ENCODE measurements at regions not wholly inside any gene's neighbourhood (a gene's known extent, or its start where the extent isn't known, plus 50 kb on each side); places are given as distances from the start of the nearest gene placed in this dataset.

DNA sequence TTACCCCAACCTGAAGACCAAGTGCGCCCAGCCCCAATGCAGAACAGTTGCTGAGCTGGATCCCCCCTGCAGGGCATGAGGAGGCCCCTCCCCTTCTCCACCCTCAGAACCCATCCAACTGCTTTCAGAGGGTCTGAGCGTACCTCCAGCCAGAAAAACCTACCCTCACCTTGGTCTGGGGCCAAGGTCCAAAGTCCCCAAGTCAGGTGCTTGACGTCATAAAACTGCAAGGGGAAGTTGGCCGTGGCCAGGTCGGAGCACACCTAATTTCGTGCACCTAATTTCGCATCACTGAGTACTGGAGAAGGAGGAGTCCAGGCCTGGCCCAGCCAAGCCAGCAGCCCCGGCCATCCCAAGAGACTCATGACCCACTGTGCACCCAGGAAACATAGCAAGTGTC lies 289.8 kb downstream of the CTTN start:
- in situ Hi-C loops (cut with MboI; ENCODE audit: low pct_unique_long_range_greater_than_20kb in 2 of 9, low sequenced_read_pairs in 9 of 9, unreplicated experiment in 9 of 9): no loop called here
- H3K4me1 ChIP-seq (replicated peaks in 1 of 2): no peaks in the 10 kb centered on the region
- no peak overlapping the region for H3K4me3 ChIP-seq
- 0 to 100% (median 52%) methylated on average over 1 to 6 of the region's 8 CpGs; no CpG with 5 or more reads in 6 of the 10 experiments for WGBS, 10 experiments
- ATAC-seq (replicated peaks in 6 of 8): no peak
- no peak overlapping the region for H3K27ac ChIP-seq

DNA sequence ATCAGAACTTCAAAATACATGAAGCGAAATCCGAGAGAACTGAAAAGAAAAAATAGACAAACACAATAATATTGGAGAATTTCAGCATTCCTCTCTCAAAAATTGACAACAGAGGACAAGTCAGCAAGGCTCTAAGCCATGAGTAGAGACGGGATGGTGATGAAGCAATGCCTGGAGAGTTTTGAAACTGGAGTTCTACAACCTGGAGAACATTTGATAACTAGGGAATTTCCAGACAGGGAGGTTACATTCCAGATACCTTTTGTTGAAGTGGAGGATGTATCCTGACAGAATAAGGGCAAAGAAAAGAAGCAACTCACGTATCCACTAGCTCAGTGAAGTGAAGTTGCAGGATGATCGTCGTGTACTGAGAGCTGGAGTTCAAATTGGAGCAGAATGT lies 291.4 kb downstream of the CTTN start:
- Histone ChIP-seq H3K4me3 (no peak overlapping the region), H3K27ac (no peak overlapping the region), H3K4me1 (replicated peaks in 1 of 2) (no peaks in the 10 kb centered on the region)
- ATAC-seq (replicated peaks in 6 of 8): no peak
- in situ Hi-C loops (cut with MboI; ENCODE audit: low pct_unique_long_range_greater_than_20kb in 2 of 9, low sequenced_read_pairs in 9 of 9, unreplicated experiment in 9 of 9): no loop called here
- 3 to 83% (median 56%) methylated on average over 3 to 6 of the region's 6 CpGs for WGBS, 10 experiments

DNA sequence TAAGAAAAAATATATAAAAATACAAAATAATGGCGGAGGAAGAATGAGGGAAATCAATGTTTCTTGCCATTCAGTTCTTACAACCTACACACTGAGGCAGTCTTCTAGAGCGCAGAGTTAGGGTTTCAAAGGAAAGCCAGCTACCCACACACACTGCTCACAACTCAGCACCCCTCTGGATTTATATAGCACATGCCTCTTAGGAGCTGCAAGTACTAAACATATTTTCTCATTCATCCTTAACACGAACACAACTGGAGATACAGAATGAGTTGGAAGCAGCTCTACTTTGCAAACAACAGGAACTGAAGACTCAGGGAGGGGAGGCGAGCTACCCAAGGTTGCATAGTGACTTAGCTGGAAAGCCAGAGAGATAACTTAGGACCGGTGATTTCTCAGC lies 293.8 kb downstream of the CTTN start:
- no peaks in the 10 kb centered on the region for H3K4me1 ChIP-seq (replicated peaks in 1 of 2)
- no peak for ATAC-seq (replicated peaks in 6 of 8)
- WGBS, 10 experiments: 10 to 100% (median 88%) methylated on average over 1 to 5 of the region's 5 CpGs
- in situ Hi-C loops (cut with MboI; ENCODE audit: low pct_unique_long_range_greater_than_20kb in 2 of 9, low sequenced_read_pairs in 9 of 9, unreplicated experiment in 9 of 9): no loop called here
- H3K4me3 ChIP-seq: no peak overlapping the region
- H3K27ac ChIP-seq: no peak overlapping the region

DNA sequence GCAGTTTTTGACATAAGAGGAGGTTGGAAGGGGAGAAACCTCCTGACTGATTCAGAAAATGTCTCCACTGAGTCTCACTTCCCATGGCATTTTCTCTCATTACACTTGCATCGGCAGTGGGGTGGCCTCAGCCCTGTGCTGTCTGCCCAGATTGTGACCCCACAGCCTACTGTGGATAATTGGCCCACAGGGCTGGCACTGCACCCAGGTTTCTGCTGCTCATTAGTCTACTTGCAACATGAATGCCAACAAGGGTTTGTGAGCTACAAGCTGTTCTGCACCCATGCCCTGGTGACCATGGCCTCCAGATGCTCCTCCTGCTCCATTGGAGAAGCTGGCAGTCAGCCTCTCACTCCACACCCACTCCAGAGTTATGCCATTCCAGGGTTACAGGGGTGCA lies 296.0 kb downstream of the CTTN start:
- Histone ChIP-seq H3K4me1 (replicated peaks in 1 of 2) (no peaks in the 10 kb centered on the region), H3K27ac (no peak overlapping the region), H3K4me3 (no peak overlapping the region)
- in situ Hi-C loops (cut with MboI; ENCODE audit: low pct_unique_long_range_greater_than_20kb in 2 of 9, low sequenced_read_pairs in 9 of 9, unreplicated experiment in 9 of 9): no loop called here
- WGBS, 10 experiments: 14 to 100% (median 88%) methylated on average over 1 of the region's 1 CpG; no CpG with 5 or more reads in 5 of the 10 experiments
- ATAC-seq (replicated peaks in 6 of 8): no peak

DNA sequence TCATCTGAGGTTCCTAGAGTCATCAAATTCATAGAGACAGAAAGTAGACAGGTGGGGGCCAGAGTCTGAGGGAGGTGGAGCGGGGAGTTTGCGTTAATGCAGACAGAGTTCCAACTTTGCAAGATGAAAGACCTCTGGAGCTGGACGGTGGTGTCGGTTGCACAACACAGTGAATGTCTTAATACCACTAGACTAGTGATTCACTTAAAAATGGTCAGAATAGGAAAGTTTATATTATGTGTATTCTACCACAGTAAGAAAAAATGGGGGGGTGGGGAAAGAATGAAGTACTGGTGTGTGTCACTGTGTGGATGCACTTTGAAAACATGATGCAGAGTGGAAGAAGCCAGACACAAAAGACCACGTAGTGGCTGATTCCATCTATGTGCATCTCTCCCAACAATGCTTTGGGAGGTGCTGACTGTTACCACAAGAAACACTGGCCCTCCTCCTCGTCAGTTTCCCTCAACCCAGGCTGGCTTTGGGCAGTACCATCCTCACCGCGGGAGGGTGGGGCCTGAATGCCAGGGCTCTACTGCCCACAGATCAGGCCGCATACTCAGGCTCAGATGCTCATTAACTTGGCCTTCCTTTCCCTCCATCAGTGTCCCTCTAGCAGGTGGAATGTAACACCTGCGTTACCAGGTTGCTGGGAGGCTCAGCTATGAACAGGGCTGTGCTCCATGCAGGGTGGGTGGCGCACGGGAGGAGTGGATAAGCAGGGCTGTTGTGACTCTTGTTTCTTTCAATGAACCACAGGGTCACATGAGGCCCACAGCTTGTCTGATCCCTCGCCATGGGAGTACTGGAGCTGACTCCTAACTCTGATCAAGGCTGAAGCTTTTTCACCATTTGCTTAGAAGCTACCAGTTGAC lies 297.0 kb downstream of the CTTN start:
- Histone ChIP-seq H3K4me1 (replicated peaks in 1 of 2) (no peaks in the 10 kb centered on the region), H3K4me3 (no peak overlapping the region), H3K27ac (no peak overlapping the region)
- ATAC-seq (replicated peaks in 6 of 8): no peak
- in situ Hi-C loops (cut with MboI; ENCODE audit: low pct_unique_long_range_greater_than_20kb in 2 of 9, low sequenced_read_pairs in 9 of 9, unreplicated experiment in 9 of 9): no loop called here
- WGBS, 10 experiments: 41 to 94% (median 56%) methylated on average over 1 to 6 of the region's 13 CpGs; no CpG with 5 or more reads in 4 of the 10 experiments

DNA sequence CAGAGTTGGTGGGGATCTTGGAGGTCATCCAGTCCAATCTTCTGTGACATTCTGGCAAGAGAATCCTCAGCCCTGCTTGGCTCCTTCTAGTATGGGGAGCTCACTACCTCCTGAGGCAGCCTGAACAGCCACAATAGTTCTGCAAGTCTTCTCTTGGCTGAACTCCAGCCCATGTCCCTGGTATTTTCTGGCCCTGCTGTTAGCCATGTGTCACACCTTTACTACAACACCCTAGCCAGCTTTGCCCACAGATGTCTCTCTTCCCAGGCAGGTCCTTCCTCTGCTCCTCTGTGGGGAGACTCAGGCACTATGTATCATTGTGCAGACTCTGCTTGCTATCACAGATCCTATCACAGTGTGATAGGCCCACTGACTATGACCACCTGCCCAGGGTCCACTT lies 297.7 kb downstream of the CTTN start:
- in situ Hi-C loops (cut with MboI; ENCODE audit: low pct_unique_long_range_greater_than_20kb in 2 of 9, low sequenced_read_pairs in 9 of 9, unreplicated experiment in 9 of 9): no loop called here
- ATAC-seq (replicated peaks in 6 of 8): no peak
- Histone ChIP-seq H3K27ac (no peak overlapping the region), H3K4me3 (no peak overlapping the region), H3K4me1 (replicated peaks in 1 of 2) (no peaks in the 10 kb centered on the region)

DNA sequence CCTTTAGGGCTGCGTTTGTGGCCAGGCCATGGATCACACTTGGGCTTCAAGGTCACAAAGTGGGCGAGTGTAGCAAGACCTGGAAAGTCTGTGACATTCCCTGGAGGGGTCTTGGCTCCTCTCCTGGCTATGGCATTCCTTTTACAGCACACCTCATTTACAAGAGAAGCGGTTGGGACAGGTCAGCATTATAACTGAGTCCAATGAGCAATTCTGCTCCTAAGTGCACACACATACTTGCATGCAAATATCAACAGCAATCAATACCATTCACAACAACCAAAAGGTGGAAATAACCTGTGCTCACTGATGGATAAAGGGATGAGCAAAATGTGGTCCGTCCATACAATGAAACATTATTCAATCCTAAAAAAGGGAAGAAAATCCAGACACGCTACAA lies 298.2 kb downstream of the CTTN start:
- no peak overlapping the region for H3K27ac ChIP-seq
- in situ Hi-C loops (cut with MboI; ENCODE audit: low pct_unique_long_range_greater_than_20kb in 2 of 9, low sequenced_read_pairs in 9 of 9, unreplicated experiment in 9 of 9): no loop called here
- WGBS, 10 experiments: 25 to 100% (median 91%) methylated on average over 1 to 5 of the region's 5 CpGs; no CpG with 5 or more reads in 2 of the 10 experiments
- no peaks in the 10 kb centered on the region for H3K4me1 ChIP-seq (replicated peaks in 1 of 2)
- no peak for ATAC-seq (replicated peaks in 6 of 8)
- H3K4me3 ChIP-seq: no peak overlapping the region

DNA sequence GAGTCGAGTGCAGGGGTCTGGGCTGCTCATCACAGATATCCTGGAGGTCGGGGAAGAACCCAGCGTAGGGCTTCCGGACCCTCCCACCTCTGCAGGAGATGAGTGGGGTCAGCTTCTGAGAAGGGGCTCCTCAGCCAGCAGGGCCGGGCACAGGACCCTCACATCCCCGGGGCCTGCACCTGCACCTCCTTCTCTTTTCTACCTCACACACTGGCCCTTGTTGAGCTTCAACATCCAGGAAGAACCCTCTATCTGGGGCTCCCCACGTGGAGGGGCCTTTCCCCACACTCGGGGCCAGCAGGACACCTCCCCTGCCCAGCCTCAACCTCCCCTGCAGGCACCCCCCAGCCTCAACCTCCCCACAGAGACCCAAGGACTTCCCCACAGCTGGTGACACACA lies 299.4 kb downstream of the CTTN start:
- Histone ChIP-seq H3K4me3 (no peak overlapping the region), H3K4me1 (replicated peaks in 1 of 2) (no peaks in the 10 kb centered on the region), H3K27ac (no peak overlapping the region)
- in situ Hi-C loops (cut with MboI; ENCODE audit: low pct_unique_long_range_greater_than_20kb in 2 of 9, low sequenced_read_pairs in 9 of 9, unreplicated experiment in 9 of 9): no loop called here
- 100% methylated on average over 1 of the region's 8 CpGs; no CpG with 5 or more reads in 9 of the 10 experiments for WGBS, 10 experiments
- ATAC-seq (replicated peaks in 6 of 8): no peak

DNA sequence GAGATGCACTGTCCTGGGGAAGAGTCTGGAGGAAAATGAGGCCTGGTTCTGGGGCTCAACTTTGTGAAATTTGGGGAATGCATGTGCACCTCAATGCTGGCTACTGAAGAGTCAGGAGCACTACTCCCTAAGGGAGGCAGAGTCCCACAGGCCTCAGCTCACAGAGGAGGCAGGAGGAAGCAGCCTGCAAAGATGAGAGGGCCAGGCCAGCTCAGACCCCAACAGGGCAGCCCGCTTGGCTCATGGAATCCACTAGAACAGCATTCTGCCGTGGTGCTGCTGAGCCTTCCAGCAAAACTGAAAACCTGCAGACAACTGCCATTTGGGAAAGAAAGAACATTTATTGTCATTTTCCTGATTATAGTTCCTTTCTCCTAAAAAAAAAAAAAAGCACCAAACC lies 300.5 kb downstream of the CTTN start:
- WGBS, 10 experiments: 27 to 78% (median 51%) methylated on average over 1 to 2 of the region's 2 CpGs; no CpG with 5 or more reads in 4 of the 10 experiments
- ATAC-seq (replicated peaks in 6 of 8): peak in 1 of 8 experiments; percentile 29
- in situ Hi-C loops (cut with MboI; ENCODE audit: low pct_unique_long_range_greater_than_20kb in 2 of 9, low sequenced_read_pairs in 9 of 9, unreplicated experiment in 9 of 9): no loop called here
- Histone ChIP-seq H3K4me1 (replicated peaks in 1 of 2) (peaks cover 3 to 8% of the 10 kb centered on the region in 2 donors), H3K27ac (no peak overlapping the region), H3K4me3 (no peak overlapping the region)

DNA sequence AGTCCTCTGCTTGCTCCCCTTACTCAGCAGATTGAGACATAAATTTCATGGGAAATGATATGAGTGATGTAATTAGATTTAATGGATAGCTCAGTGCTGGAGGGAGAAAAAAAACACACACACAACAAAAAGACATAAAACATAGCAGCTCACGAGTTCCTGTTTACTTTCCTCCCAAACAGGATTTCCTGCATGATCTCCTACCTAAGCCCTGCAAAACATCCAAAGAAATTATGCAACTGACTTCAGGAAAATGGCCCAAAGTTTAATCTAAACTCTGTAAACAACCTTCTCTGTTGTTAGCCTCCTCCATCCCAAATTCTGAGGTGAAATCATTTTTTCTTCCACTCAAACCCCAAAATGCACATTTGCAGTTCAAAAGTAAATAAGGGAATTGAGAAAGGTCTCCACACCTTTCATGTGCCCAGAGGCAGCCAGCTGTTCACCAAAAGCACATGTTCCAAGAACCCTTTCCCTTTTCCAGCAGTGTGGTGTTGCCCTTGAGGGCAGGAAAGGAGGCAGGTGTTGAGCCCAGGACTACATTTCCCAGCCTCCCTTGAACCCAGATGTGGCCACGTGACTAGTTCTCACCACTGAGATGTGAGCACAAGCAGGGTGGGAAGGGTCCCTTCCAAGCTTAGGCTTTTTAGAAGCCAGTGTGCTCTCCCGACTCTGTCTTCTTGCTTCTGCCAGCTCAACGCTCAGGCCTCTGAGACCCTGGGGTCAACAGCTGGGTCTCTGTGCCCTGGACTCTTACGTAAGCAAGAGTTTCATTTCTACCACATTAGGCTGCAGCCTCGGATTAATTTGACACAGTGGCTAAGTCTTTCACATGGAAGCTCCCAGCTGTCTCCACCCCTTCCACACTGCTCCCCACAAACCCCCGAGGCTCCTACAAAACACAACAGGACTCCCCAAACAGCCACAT lies 301.2 kb downstream of the CTTN start:
- 0 to 86% (median 43%) methylated on average over 1 to 5 of the region's 7 CpGs for WGBS, 10 experiments
- no peak overlapping the region for H3K4me3 ChIP-seq
- no peak overlapping the region for H3K27ac ChIP-seq
- H3K4me1 ChIP-seq (replicated peaks in 1 of 2): peaks cover 3 to 15% of the 10 kb centered on the region in 2 donors
- peak in 6 of 8 experiments; percentile 36 to 78 (median 62) for ATAC-seq (replicated peaks in 6 of 8)
- in situ Hi-C loops (cut with MboI; ENCODE audit: low pct_unique_long_range_greater_than_20kb in 2 of 9, low sequenced_read_pairs in 9 of 9, unreplicated experiment in 9 of 9): no loop called here

DNA sequence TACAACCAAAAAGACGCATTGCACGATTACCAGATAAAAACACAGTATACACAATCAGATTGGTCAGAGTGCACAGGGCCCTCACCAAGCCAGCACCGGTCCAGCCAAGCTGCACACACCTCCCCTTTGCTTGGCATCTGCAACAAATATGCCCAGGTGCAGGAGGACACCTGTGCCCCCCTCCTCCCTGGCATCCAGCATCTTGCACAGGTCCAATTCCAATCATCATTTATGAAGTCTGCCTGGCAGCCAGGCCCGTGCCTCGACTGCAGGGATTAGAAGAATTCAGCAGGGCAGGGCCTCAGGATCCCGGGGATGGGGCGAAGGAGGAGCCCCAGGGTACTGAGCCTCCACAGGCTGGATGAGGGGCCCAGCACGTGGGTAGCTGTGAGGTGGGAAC lies 302.1 kb downstream of the CTTN start:
- peaks cover 3 to 15% of the 10 kb centered on the region in 2 donors for H3K4me1 ChIP-seq (replicated peaks in 1 of 2)
- in situ Hi-C loops (cut with MboI; ENCODE audit: low pct_unique_long_range_greater_than_20kb in 2 of 9, low sequenced_read_pairs in 9 of 9, unreplicated experiment in 9 of 9): no loop called here
- H3K4me3 ChIP-seq: no peak overlapping the region
- 40 to 100% (median 87%) methylated on average over 1 to 3 of the region's 8 CpGs; no CpG with 5 or more reads in 6 of the 10 experiments for WGBS, 10 experiments
- no peak for ATAC-seq (replicated peaks in 6 of 8)
- H3K27ac ChIP-seq: no peak overlapping the region

DNA sequence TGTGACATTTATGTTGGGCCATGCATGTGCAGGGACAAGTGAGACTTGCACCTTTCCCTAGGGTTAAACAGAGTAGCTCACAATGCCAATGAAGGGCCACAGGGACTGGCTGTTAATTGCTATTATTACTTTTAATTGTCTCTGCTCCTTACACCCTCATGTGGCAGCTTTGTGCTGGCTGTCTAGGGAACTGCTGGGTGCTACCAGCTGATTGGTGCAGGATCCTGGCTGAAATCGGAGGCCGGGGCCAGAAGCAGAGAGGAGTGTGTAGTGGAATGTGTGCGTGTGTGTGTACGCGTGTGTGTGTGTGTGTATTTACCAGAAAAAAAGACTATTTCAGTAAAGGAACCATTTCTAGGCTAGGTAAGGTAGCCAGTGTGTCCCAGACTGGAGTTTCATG lies 302.5 kb downstream of the CTTN start:
- in situ Hi-C loops (cut with MboI; ENCODE audit: low pct_unique_long_range_greater_than_20kb in 2 of 9, low sequenced_read_pairs in 9 of 9, unreplicated experiment in 9 of 9): no loop called here
- H3K4me3 ChIP-seq: no peak overlapping the region
- ATAC-seq (replicated peaks in 6 of 8): no peak
- 34 to 89% (median 70%) methylated on average over 1 to 5 of the region's 5 CpGs; no CpG with 5 or more reads in 3 of the 10 experiments for whole genome bisulfite sequencing, 10 experiments
- peaks cover 3 to 15% of the 10 kb centered on the region in 2 donors for H3K4me1 ChIP-seq (replicated peaks in 1 of 2)
- no peak overlapping the region for H3K27ac ChIP-seq

DNA sequence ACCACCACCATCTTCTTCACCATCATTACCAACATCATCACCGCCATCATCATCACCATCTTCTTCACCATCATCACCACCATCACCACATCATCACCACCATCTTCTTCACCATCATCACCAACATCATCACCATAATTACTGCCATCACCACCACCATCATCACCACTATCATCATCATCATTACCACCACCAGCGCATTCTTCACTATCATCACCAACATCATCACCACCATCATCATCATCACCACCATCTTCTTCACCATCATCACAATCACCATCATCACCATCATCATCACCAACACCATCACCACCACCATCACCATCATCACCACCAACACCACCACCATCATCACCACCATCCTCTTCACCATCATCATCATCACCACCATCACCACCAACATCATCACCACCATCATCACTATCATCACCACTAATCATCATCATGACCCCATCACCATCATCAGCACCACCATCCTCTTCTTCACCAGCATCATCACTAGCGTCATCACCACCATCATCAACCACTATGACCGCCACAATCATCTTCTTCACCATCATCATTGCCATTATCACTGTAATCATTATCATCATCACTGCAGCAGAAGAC lies 303.8 kb downstream of the CTTN start:
- H3K27ac ChIP-seq: no peak overlapping the region
- no peak for ATAC-seq (replicated peaks in 6 of 8)
- in situ Hi-C loops (cut with MboI; ENCODE audit: low pct_unique_long_range_greater_than_20kb in 2 of 9, low sequenced_read_pairs in 9 of 9, unreplicated experiment in 9 of 9): no loop called here
- peaks cover 3 to 15% of the 10 kb centered on the region in 2 donors for H3K4me1 ChIP-seq (replicated peaks in 1 of 2)
- no peak overlapping the region for H3K4me3 ChIP-seq
- 53 to 100% (median 95%) methylated on average over 2 to 4 of the region's 4 CpGs for WGBS, 10 experiments
